ENCODE measurements at regions not wholly inside any gene's neighbourhood (a gene's known extent, or its start where the extent isn't known, plus 50 kb on each side); places are given as distances from the start of the nearest gene placed in this dataset.

GRCh38 chr21:18153063-18153462 is 91.6 kb upstream of the CHODL start:
- H3K27ac Mint-ChIP-seq, result peak overlapping the region; percentile 2 to 58
- DNase-seq (no peak), ATAC-seq (no peak)
- no peaks in the 10 kb centered on the region for H3K9me3 ChIP-seq (ENCODE audit: control insufficient read depth, insufficient read depth, low read length)
- peaks cover 24% of the 10 kb centered on the region for H3K4me1 ChIP-seq (ENCODE audit: control insufficient read depth, insufficient read depth, low read length)
- no peaks in the 10 kb centered on the region for H3K27me3 Mint-ChIP-seq (ENCODE audit: low read depth in 2 of 2)
- intact Hi-C loops (cut with micrococcal nuclease), result no loop called here
- no peaks in the 10 kb centered on the region for H3K36me3 Mint-ChIP-seq
- no peak overlapping the region for H3K4me3 ChIP-seq (ENCODE audit: low read length)
- H3K36me3 ChIP-seq (ENCODE audit: control insufficient read depth, insufficient read depth, low read length), result no peaks in the 10 kb centered on the region
- no peak overlapping the region for H3K27ac ChIP-seq (ENCODE audit: low read length)
- H3K27me3 ChIP-seq (ENCODE audit: control insufficient read depth, insufficient read depth, low read length), result no peaks in the 10 kb centered on the region
- peak overlapping the region; percentile 80 for H3K4me3 Mint-ChIP-seq
- peaks cover 52 to 57% of the 10 kb centered on the region in 2 donors for H3K4me1 Mint-ChIP-seq
- TF ChIP-seq CTCF (IDR thresholded peaks at IDR 0.05), result no peak
- H3K9me3 Mint-ChIP-seq, result no peaks in the 10 kb centered on the region
- 94% methylated on average over 2 of the region's 2 CpGs for WGBS (ENCODE audit: insufficient coverage)

GRCh38 chr21:18152371-18152770 is 92.3 kb upstream of the CHODL start:
- DNase-seq (no peak), ATAC-seq (no peak)
- no peaks in the 10 kb centered on the region for H3K27me3 ChIP-seq (ENCODE audit: control insufficient read depth, insufficient read depth, low read length)
- 79% methylated on average over 2 of the region's 2 CpGs for WGBS (ENCODE audit: insufficient coverage)
- H3K27ac ChIP-seq (ENCODE audit: low read length), result no peak overlapping the region
- no peaks in the 10 kb centered on the region for H3K9me3 ChIP-seq (ENCODE audit: control insufficient read depth, insufficient read depth, low read length)
- H3K4me1 ChIP-seq (ENCODE audit: control insufficient read depth, insufficient read depth, low read length), result peaks cover 24% of the 10 kb centered on the region
- H3K36me3 ChIP-seq (ENCODE audit: control insufficient read depth, insufficient read depth, low read length), result no peaks in the 10 kb centered on the region
- Mint-ChIP-seq H3K4me3 (peak overlapping the region; percentile 60), H3K9me3 (no peaks in the 10 kb centered on the region), H3K27me3 (ENCODE audit: low read depth in 2 of 2) (no peaks in the 10 kb centered on the region), H3K36me3 (no peaks in the 10 kb centered on the region), H3K27ac (peak overlapping the region in 1 of 2 donors; percentile 2), H3K4me1 (peaks cover 52 to 57% of the 10 kb centered on the region in 2 donors)
- intact Hi-C loops (cut with micrococcal nuclease), result no loop called here
- H3K4me3 ChIP-seq (ENCODE audit: low read length), result no peak overlapping the region
- TF ChIP-seq CTCF (IDR thresholded peaks at IDR 0.05), result no peak

- H3K9me3 Mint-ChIP-seq, result no peaks in the 10 kb centered on the region
- no peak overlapping the region for H3K27ac Mint-ChIP-seq
- ATAC-seq (no peak), DNase-seq (no peak)
- no peaks in the 10 kb centered on the region for H3K9me3 ChIP-seq (ENCODE audit: control insufficient read depth, insufficient read depth, low read length)
- intact Hi-C loops (cut with micrococcal nuclease), result no loop called here
- no peak overlapping the region for H3K4me3 Mint-ChIP-seq
- WGBS (ENCODE audit: insufficient coverage), result 93% methylated on average over 5 of the region's 5 CpGs
- H3K4me3 ChIP-seq (ENCODE audit: low read length), result no peak overlapping the region
- H3K4me1 Mint-ChIP-seq, result peaks cover 50 to 56% of the 10 kb centered on the region in 2 donors
- no peaks in the 10 kb centered on the region for H3K27me3 ChIP-seq (ENCODE audit: control insufficient read depth, insufficient read depth, low read length)
- peaks cover 24% of the 10 kb centered on the region for H3K4me1 ChIP-seq (ENCODE audit: control insufficient read depth, insufficient read depth, low read length)
- no peak overlapping the region for H3K27ac ChIP-seq (ENCODE audit: low read length)
- TF ChIP-seq CTCF (IDR thresholded peaks at IDR 0.05), result no peak
- no peaks in the 10 kb centered on the region for H3K27me3 Mint-ChIP-seq (ENCODE audit: low read depth in 2 of 2)
- H3K36me3 Mint-ChIP-seq, result no peaks in the 10 kb centered on the region
- H3K36me3 ChIP-seq (ENCODE audit: control insufficient read depth, insufficient read depth, low read length), result no peaks in the 10 kb centered on the region
Observed at GRCh38 chr21:18151046-18151445, 93.6 kb upstream of the CHODL start.

GRCh38 chr21:18148401-18148800 is 96.2 kb upstream of the CHODL start:
- no peak for DNase-seq
- Histone ChIP-seq H3K27me3 (ENCODE audit: control insufficient read depth, insufficient read depth, low read length) (no peaks in the 10 kb centered on the region), H3K4me1 (ENCODE audit: control insufficient read depth, insufficient read depth, low read length) (peaks cover 17% of the 10 kb centered on the region), H3K27ac (ENCODE audit: low read length) (no peak overlapping the region), H3K4me3 (ENCODE audit: low read length) (no peak overlapping the region), H3K9me3 (ENCODE audit: control insufficient read depth, insufficient read depth, low read length) (no peaks in the 10 kb centered on the region), H3K36me3 (ENCODE audit: control insufficient read depth, insufficient read depth, low read length) (no peaks in the 10 kb centered on the region)
- Mint-ChIP-seq H3K27ac (no peak overlapping the region), H3K4me1 (peaks cover 24 to 29% of the 10 kb centered on the region in 2 donors), H3K27me3 (ENCODE audit: low read depth in 2 of 2) (no peaks in the 10 kb centered on the region), H3K36me3 (no peaks in the 10 kb centered on the region), H3K9me3 (no peaks in the 10 kb centered on the region), H3K4me3 (no peak overlapping the region)
- TF ChIP-seq CTCF (IDR thresholded peaks at IDR 0.05), result no peak
- intact Hi-C loops (cut with micrococcal nuclease), result no loop called here
- ATAC-seq, result no peak
